ENCODE measurements at regions not wholly inside any gene's neighbourhood (a gene's known extent, or its start where the extent isn't known, plus 50 kb on each side); places are given as distances from the start of the nearest gene placed in this dataset.
"Not testable (repeated sequence)": the region's sequence is repeated elsewhere in the genome, so short reads cannot be mapped to it uniquely, and the experiment has no call there.

DNA sequence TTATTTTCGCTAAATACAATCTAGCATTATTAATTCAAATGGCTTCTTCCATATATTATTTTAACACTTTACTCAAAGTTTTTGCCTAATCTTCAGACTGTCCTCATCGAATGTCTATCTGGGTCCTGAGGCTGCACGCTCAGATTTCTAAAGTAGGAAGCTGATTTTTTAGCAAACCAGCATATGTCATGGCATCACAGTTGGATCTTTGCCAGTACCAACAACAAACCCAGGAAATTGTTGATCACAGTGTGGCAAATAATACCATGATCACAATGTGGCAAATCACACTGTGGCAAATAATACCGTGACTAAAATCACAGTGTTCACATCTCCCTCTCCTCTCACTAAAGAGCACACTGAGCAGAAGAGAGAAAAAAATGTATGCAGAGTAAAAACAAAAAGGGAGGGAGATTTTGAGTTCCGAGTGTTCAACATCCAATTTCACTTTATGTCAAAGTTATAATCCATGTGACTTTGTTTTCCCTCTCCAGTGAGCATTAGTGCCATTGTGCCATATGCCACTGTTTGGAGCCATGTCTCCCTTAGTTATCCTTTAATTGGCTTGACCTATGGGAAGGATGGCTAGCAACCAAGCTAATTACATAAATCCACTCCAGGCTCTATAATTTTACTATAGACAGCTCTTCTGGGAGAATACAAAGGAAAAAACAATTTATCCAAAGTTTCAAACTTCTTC lies 1059.6 kb downstream of the HACE1 start:
- no peak for DNase-seq (ENCODE audit: low read depth)

DNA sequence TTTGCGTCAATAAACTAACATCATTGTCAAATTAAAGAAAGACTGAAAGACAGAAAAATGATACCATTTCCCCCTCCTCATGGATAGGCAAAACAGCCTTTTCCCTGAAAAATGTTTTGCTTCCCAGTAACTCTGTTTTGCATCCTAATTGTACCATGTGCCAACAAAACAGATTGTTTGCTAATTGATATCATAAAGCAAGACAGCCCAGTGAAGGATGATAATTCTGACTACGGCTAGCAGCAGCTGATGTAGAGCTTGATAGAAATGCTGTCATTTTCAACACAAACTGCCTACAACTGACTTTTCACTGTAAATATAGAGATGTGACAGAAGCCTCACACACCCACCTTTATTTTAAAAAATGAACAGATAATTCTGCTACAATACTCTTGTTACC lies 1061.6 kb downstream of the HACE1 start:
- no peak for DNase-seq (ENCODE audit: low read depth)

DNA sequence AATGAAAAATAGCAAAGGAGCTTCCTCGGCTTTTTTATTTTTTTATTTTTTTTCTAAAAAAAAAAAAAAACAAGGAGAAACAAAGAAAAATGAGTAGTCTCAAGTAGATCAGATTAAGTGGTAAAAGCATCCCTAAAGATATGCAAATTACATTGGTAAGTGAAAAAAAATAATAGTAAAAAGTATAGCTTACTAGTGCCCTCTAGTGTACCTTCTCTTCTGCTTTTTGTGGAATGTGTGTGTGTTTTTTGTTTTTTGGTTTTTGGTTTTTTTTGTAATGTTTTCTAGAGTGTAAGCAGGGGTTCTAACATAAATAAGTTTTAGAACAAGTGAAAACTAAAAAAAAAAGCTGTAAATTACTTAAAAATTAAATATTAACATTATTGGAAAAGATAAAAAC lies 1062.0 kb downstream of the HACE1 start:
- peak; percentile 0 for DNase-seq (ENCODE audit: low read depth)

DNA sequence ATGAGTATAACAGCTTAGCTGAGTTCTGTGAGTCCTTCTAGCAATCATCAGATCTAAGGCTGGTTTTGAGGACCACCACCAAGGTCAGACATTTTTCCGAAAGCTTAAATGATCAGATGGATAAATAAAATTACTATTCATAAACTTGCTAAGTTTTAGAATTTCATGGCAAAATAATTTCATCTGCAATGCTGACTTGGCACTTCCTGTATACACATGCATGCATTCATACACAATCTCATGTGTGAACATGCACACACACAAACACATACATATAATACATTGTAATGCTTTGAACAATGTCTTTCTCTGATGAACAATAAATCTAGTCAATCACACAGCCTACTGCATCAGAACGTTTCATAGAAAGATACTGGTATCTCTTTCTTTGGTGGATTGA lies 1068.3 kb downstream of the HACE1 start:
- no peak for DNase-seq (ENCODE audit: low read depth)

DNA sequence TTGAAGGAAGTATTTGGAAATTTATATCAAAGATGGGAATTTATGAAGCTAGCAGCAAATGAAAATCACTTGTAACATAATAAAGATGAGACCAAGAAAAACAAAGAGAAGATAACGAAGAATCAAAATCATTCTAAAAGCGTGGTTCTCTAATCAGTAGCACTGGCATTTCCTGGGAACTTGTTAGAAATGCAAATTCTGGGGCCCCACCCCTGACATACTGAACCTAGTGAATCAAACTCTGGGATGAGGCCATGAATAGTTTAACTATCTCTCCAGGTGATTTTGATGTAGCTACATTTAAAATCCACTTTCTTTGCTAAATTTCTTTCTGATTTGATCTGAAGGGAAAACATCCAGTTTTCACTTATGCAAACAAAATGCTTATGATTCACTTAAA lies 1075.6 kb downstream of the HACE1 start:
- no peak for DNase-seq (ENCODE audit: low read depth)

DNA sequence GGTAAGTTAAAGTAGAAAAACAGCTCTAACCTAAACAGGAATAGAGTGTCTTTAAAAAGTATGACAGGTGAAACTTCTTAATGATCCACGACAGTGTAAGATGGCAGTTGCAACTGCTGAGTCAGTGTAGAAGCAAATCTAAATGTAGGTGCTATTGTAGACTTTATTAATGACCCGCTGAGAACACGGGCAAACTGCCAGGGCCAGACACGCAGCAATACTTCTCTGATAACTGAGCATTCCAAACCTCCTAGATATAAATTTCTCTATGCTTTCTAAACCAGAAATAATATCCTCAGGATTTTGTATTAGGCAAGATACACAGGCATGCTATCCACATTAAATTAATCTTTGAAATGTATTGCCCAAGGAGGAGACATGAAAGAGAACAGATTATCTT lies 1076.4 kb downstream of the HACE1 start:
- DNase-seq (ENCODE audit: low read depth): no peak

DNA sequence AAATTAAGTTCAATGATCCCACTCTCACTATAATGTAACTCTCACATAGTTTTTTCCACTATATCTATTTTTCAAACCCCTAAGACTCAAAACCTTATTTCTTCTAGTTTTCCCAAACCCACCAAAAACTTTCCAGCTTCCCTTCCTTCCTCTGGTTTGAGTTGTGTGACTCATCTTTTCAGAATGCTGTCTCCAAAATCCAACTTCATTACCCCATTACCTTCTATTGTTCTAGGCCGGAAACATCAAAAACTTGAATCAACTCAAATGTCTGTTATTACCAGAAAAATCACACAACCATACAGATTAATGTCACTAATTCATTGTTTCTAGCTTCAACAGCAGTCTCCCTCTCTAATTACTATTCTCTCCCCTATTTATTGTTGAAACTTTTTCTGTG lies 1090.3 kb downstream of the HACE1 start:
- no peak for DNase-seq (ENCODE audit: low read depth)

DNA sequence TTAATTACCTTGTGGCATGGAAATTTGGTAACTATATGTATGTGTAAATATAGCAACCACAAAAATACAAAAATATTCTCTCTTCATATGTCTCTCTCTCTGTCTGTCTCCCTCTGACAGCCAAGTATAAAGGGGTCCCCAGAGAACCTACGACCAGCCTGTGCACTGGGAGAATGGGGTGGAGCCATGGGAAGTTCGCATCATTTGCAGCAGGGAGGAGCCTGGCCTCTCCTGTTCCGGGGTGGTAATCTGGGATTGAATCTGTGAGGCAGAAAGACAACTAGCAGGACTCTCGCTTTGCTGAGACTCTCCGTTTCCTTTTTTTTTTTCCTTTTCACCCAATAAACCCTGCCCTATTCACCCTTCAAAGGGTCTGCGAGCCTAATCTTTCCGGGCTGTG lies 1109.1 kb downstream of the HACE1 start:
- no peak for DNase-seq (ENCODE audit: low read depth)

DNA sequence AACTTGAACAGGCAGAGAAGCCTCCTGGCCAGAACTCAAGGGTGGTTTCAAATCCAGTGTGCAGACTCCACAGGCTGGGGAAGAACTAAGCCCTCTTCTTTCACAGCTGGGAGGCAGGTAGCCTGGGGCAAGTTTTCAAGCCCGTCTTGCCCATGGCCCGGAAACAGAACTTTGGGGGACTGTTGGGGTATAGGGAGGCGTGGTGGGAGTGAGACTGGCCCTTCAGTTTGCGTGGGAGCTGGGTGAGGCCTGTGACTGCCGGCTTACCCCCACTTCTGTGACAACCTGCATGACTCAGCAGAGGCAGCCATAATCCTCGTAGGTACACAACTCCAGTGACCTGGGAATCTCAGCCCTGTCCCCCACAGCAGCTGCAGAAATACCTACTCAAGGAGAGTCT lies 1125.7 kb downstream of the HACE1 start:
- DNase-seq (ENCODE audit: low read depth): no peak

DNA sequence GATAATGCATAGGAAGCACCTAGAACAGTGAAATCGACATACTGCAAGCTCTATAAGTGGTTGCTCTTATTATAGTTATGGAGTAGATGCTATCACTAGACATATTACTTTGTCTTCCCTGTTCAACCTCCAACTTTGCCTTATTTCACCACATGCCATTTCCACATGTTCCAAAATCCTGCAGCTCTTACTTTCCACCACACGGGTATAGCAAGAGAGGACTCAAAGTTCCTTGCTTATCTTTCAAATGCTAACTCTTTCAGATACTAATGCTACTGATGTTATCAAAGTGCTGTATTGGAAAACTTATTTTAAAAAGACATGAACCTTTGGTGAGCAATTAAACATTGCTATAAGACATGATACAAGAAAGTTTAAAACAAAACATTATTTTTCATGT lies 1130.1 kb downstream of the HACE1 start:
- no peak for DNase-seq (ENCODE audit: low read depth)

DNA sequence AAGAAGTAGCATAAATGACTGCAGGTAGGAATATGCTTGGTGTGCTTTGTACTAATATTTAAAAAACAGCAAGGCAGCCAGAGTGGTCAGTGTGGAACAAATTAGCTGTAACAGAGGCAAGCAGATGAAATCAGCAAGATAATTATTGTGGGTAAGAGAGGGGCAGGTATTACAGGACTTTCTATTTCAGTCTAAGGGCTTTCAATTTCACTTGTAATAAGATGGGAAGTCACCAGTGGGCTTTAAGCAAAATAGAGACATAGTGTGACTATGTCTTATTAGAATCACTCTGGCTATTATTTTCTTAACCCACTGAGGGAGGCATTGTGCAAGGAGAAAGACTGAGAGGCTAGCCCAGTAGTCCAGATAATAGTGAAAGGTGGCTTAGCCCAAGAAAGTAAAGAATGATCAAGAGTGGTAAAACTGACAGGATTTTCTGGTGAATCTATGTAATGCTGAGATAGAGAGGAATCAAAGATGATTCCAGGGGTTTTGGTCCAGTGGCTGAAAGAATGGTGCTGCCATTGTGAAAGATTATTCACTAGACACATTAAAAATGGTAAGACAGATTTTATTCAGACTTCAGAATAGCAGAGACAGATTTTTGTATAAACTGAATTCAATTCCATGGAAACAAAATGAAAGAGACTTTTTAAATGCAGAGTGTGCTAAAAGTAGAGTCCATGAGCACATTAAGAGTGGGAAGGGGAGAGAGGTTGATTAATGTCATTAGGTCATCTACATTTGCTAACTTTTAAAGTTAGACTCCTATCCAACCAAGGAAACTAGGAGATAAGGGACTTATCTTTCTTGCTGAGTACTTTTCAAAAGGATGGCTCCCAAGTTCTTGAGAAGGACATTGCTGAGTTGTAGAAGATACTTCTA lies 1136.0 kb downstream of the HACE1 start:
- DNase-seq (ENCODE audit: low read depth): no peak

DNA sequence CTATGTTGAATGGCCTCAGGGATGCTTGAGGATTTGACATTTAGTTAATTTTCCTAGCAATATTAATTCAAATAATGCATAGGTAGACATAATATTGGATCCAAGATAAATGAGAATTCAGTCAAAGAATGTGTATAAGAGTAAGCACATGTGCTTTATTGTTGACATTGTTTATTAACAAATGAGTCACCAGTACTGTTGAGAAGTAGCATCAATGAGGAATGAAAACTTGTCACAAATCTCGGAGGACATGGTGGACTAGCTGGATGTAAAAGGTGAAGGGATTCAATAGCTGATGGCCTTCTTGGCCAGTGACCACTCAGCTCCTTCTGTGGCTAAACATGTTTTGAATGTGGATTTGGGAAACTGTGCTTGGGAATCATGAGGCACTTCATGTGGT lies 1137.0 kb downstream of the HACE1 start:
- DNase-seq (ENCODE audit: low read depth): no peak

DNA sequence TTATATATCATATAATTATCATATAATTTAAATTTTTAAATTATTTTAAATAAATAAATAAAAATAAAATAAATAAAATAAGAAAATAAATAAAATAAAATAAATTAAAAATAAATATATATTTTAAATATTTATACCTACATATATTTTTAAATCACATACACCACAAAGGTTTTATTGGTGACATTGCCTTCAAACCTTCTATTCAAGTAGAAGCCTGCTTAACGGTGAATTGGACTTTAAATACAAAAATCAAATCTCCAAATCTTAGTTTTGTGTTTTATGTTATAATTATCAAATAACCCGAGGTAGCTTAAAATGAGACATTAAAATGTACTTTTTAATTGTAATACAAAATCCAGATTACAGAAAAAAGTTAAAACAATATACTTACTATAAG lies 1137.8 kb downstream of the HACE1 start:
- no peak for DNase-seq (ENCODE audit: low read depth)

DNA sequence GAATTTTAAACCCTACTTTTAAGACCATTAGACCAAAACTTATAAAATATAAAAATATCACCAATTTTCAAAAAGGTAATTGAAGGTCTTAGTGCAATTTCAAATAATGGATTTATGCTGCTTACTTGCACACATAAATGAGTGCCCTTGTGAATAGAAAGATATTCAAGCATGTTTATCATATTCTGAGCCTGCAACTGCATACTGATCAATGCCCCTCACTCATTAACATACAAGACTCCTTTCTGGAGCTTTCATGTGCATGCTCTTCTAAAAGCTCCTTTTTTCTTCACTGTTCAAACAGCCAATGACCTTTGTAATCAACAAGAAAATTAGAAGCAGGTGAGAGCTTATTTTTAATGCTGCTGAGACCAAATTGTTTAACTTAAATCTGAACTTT lies 1139.3 kb downstream of the HACE1 start:
- no peak for DNase-seq (ENCODE audit: low read depth)

DNA sequence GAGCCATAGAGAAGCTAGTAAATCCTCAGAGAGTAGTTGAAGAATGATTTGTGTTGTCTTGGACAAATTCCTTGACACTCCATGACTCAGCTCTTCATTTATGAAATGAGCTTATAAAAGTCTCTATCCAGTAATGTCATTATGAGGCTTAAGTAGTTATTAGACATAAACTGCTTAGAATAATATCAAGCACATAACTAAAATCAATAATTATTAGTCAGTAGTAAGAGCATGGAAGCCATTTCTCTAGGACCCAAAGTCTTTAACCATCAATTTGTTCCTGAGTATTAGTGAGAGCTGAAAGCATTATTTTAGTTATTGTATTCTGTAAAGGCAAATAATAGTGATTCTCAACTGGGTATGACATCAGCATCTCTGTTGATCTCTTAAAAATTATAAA lies 1140.2 kb downstream of the HACE1 start:
- no peak for DNase-seq (ENCODE audit: low read depth)

DNA sequence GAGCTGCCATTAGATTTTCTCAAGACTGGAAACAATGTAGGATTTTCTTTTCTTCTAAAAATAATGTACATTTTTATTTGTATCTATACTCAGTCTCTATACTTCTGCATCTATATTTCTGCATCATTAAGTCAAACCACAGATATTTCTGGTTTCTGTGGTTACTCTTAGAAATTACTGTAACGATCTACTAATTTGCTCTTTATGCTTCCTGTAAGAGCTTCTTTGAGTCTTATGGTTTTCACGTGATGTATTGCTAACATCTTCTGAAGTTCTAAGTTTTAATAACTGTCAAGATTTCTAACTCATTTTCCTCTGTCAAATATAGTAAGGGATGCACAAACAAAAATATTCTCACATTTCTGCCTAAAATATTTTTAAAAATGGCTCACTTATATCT lies 1144.5 kb downstream of the HACE1 start:
- no peak for DNase-seq (ENCODE audit: low read depth)

DNA sequence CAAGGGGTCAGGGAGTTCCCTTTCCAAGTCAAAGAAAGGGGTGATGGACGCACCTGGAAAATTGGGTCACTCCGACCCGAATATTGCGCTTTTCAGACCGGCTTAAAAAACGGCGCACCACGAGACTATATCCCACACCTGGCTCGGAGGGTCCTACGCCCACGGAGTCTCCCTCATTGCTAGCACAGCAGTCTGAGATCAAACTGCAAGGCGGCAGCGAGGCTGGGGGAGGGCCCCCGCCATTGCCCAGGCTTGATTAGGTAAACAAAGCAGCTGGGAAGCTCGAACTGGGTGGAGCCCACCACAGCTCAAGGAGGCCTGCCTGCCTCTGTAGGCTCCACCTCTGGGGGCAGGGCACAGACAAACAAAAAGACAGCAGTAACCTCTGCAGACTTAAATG lies 1150.5 kb downstream of the HACE1 start:
- DNase-seq (ENCODE audit: low read depth): not testable (repeated sequence)

DNA sequence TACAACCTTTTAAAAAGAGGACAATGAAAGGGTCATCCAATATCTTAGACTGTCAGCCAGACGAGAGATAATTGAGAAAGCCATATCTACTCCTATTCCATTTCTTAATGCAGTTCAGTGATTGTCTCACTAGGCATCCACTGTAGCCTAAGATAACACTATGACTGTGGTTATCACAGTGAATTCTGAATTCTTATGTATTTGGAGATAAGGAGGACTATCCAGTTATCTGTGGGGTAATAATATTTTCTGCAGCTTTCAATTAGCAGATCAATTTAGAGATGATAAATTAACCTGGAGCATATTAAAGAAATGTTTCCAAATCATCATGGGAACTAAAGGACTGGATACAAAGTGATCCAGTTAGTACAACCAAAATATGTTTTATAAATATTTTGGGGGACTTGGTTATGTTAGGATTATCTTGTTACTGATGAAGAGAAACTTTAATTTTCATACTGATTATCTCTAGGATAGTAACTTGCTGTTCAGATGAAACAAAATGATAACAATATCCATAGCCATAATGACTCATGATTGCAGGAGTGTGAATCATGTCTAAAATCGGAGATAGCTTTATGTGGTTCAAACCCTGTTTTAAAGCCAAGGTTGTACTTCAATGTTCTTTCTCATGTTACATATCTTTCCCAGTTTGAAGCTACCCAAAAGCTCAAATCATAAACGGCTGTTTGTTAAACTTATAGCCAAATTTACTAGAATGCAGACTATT lies 1152.0 kb downstream of the HACE1 start:
- DNase-seq (ENCODE audit: low read depth): no peak

DNA sequence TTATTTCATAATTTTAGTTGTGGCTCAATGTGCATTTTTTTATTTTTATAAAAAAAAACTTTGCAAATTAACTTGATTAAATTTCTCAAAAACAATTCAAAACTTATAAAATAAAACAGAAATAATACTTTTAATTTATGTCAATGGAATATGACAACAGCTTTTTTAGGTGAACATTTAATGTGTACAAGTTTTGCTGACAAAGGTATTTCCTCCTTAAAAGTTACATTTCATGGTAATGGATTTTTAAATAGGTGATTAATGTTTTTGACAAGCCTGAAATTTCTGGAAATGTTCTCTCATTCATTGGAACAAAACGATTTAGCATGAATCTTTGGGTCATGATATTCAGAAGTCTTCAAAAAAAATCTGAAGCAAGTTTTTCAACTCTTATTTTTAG lies 1160.0 kb downstream of the HACE1 start:
- no peak for DNase-seq (ENCODE audit: low read depth)

DNA sequence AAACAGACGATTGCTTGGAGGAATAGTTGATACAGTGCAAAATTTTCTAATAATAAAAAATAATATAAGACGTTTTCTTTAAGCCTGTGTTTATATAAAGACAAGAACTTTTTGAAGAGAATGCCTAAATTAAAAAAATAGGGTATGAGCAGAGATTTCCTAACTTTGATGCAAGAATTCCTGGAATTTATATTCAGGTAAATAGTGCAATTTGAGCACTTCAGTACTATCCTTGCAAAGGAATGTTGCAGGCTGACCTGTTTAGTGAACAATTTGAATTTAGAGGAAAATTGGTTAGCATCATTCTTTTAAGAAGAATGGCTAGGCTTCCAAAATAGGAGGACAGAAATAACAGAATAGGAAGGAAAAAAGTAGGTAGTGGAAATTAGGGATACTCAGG lies 1172.3 kb downstream of the HACE1 start:
- no peak for DNase-seq (ENCODE audit: low read depth)

DNA sequence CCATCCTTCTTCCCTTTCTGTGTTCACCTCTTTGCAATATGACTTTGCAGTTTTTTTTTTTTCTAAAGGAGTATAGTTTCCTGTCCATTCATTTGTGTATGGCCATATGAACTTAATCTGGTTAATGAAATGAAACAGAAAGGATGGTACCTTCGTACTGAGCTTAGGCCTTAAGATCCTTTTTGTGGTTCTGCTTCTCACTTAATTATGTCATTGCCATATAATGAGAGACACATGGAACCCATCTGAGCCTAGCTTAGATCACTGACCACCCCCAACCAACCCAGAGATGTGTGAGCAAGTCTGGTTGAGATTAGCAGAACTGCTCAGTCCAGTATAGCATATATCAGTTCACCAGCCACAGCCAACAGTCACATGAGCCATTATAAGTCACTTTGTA lies 1179.6 kb downstream of the HACE1 start:
- DNase-seq (ENCODE audit: low read depth): no peak

DNA sequence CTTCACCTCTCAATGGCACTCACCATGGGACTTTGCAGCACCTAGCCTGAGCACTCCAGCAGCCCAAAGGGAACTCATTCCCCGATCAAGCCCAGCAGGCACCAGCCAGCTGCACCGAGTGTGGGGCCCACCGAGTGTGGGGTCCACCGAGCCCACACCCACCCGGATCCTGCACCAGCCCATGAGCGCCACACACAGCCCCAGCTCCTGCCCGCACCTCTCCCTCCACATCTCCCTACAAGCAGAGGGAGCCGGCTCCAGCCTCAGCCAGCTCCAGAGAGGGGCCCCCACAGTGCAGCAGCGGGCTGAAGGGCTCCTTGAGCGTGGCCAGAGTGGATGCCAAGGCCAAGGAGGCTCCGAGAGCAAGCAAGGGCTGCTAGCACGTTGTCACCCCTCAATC lies 1182.4 kb downstream of the HACE1 start:
- no peak for DNase-seq (ENCODE audit: low read depth)
